PC-3 (cell line): ENCODE measurements at regions not wholly inside any gene's neighbourhood (a gene's known extent, or its start where the extent isn't known, plus 50 kb on each side); places are given as distances from the start of the nearest gene placed in this dataset.

Experiments used
- ATAC-seq: fragments of 200-7000 bp; cut with Tn5 transposase; 2 replicates; pipeline ENCODE4 v1.9.1; 2020; ENCODE audit warnings: mild to moderate bottlenecking, moderate library complexity
- BruUV-seq: library from RNA; stranded (reverse); fragments of 400-500 nt; replicated peaks from 2 replicates; lab custom pipeline; 2021; lab: Mats Ljungman, UMichigan
- CTCF ChIA-PET: fragments of 300-600 bp; sonication (Branson Sonifier 250); formaldehyde crosslinking; loops from one replicate; lab custom pipeline; 2022; ENCODE audit warnings: antibody characterized with exemption; lab: Charles Lee
- POLR2A ChIA-PET: fragments of 300-600 bp; sonication (Branson Sonifier 250); formaldehyde crosslinking; loops from one replicate; lab custom pipeline; 2022; ENCODE audit warnings: antibody characterized with exemption; ENCODE audit not compliant: unreplicated experiment; lab: Charles Lee
- DNase-seq: peaks from one replicate; pipeline ENCODE4 v3.0.0-alpha.2; 2015
- H2AFZ ChIP-seq: fragments of 300-600 bp; sonication (generic); 2 replicates; pipeline ENCODE4 v1.6.0; 2016; ENCODE audit warnings: antibody characterized with exemption, low read length
- H3F3A ChIP-seq: fragments of 300-600 bp; sonication (generic); one replicate; pipeline ENCODE4 v1.6.0; 2017; ENCODE audit warnings: antibody characterized with exemption, low read length, control low read depth, mild to moderate bottlenecking; ENCODE audit not compliant: unreplicated experiment
- H3K27ac ChIP-seq: fragments of 300-600 bp; sonication (generic); 2 replicates; pipeline ENCODE4 v1.5.1; 2016; ENCODE audit warnings: mild to moderate bottlenecking, low read length
- H3K27me3 ChIP-seq: fragments of 300-600 bp; sonication (generic); 2 replicates; pipeline ENCODE4 v1.6.1; 2016; ENCODE audit warnings: low read length, mixed read lengths
- H3K36me3 ChIP-seq: fragments of 300-600 bp; sonication (generic); 2 replicates; pipeline ENCODE4 v1.6.1; 2016; ENCODE audit warnings: low read depth, mixed run types, low read length, mixed read lengths
- H3K4me1 ChIP-seq: fragments of 300-600 bp; sonication (generic); 2 replicates; pipeline ENCODE4 v1.5.1; 2016; ENCODE audit warnings: low read length; ENCODE audit not compliant: insufficient read depth
- H3K4me2 ChIP-seq: fragments of 300-600 bp; sonication (generic); 2 replicates; pipeline ENCODE4 v1.6.0; 2016; ENCODE audit warnings: low read length
- H3K4me3 ChIP-seq: fragments of 300-600 bp; sonication (generic); 2 replicates; pipeline ENCODE4 v1.5.1; 2016; ENCODE audit warnings: mild to moderate bottlenecking, low read length, mixed read lengths
- H3K79me2 ChIP-seq: fragments of 300-600 bp; sonication (generic); 2 replicates; pipeline ENCODE4 v1.6.1; 2017; ENCODE audit warnings: low read length, mixed read lengths
- H3K9ac ChIP-seq: fragments of 300-600 bp; sonication (generic); 2 replicates; pipeline ENCODE4 v1.6.0; 2016; ENCODE audit warnings: mild to moderate bottlenecking, low read length
- H3K9me2 ChIP-seq: fragments of 300-600 bp; sonication (generic); replicated peaks from 2 replicates; pipeline ENCODE4 v1.6.1; 2016; ENCODE audit warnings: mixed run types, low read length, mixed read lengths
- H3K9me3 ChIP-seq: fragments of 300-600 bp; sonication (generic); 2 replicates; pipeline ENCODE4 v1.6.1; 2016; ENCODE audit warnings: low read length, mixed read lengths
- H4K20me1 ChIP-seq: fragments of 300-600 bp; sonication (generic); 2 replicates; pipeline ENCODE4 v1.6.1; 2016; ENCODE audit warnings: low read length, mixed read lengths
- EZH2 ChIP-seq: fragments of 300-600 bp; sonication (generic); IDR thresholded peaks from one replicate; pipeline ENCODE4 v1.6.1; 2017; ENCODE audit warnings: antibody characterized with exemption, mild to moderate bottlenecking, low read length; ENCODE audit not compliant: unreplicated experiment
- EZH2phosphoT487 ChIP-seq: fragments of 300-600 bp; sonication (generic); IDR thresholded peaks from 2 replicates; pipeline ENCODE4 v1.6.1; 2018; ENCODE audit warnings: mild to moderate bottlenecking, antibody characterized with exemption, low read length, borderline replicate concordance
- intact Hi-C: fragments of 100-400 bp; cut with micrococcal nuclease; formaldehyde crosslinking; loops from 2 replicates; pipeline ENCODE4 v1.9.0; 2023
- TF ChIP-seq, protein P1 (sequence below): fragments of 300-600 bp; sonication (generic); conservative IDR thresholded peaks from 2 replicates; pipeline ENCODE4 v1.5.1; 2017; ENCODE audit warnings: antibody characterized with exemption, low read depth, mild to moderate bottlenecking, low read length

GRCh38 chr7:51930834-51931233 is 614.2 kb upstream of the COBL start:
- Histone ChIP-seq H3K9ac (no peak overlapping the region), H4K20me1 (no peaks in the 10 kb centered on the region), H3K27me3 (no peaks in the 10 kb centered on the region), H3F3A (no peaks in the 10 kb centered on the region), H3K4me1 (no peaks in the 10 kb centered on the region), H3K9me3 (0 out of 2 replicates have a peak, but pooled peaks cover 6% of the 10 kb centered on the region), H3K9me2 (no peaks in the 10 kb centered on the region), H2AFZ (no peak overlapping the region), H3K4me3 (no peak overlapping the region), H3K4me2 (no peak overlapping the region), H3K79me2 (no peaks in the 10 kb centered on the region), H3K36me3 (no peaks in the 10 kb centered on the region; the same call in 1 of the 2 replicates), H3K27ac (no peak overlapping the region)
- no peak for ATAC-seq
- intact Hi-C loops = no loop called here
- ChIA-PET CTCF (no interaction called here), POLR2A (no interaction called here)
- DNase-seq = no peak
- no TSS peak for BruUV-seq
- no peak for TF ChIP-seq EZH2
- TF ChIP-seq, protein P1, sequence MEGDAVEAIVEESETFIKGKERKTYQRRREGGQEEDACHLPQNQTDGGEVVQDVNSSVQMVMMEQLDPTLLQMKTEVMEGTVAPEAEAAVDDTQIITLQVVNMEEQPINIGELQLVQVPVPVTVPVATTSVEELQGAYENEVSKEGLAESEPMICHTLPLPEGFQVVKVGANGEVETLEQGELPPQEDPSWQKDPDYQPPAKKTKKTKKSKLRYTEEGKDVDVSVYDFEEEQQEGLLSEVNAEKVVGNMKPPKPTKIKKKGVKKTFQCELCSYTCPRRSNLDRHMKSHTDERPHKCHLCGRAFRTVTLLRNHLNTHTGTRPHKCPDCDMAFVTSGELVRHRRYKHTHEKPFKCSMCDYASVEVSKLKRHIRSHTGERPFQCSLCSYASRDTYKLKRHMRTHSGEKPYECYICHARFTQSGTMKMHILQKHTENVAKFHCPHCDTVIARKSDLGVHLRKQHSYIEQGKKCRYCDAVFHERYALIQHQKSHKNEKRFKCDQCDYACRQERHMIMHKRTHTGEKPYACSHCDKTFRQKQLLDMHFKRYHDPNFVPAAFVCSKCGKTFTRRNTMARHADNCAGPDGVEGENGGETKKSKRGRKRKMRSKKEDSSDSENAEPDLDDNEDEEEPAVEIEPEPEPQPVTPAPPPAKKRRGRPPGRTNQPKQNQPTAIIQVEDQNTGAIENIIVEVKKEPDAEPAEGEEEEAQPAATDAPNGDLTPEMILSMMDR = no peak
- no peak for TF ChIP-seq EZH2phosphoT487

GRCh38 chr7:51929818-51930217 is 613.2 kb upstream of the COBL start:
- CTCF ChIA-PET = no interaction called here
- no peaks in the 10 kb centered on the region for H3K4me1 ChIP-seq
- 0 out of 2 replicates have a peak, but pooled peaks cover 6% of the 10 kb centered on the region for H3K9me3 ChIP-seq
- TF ChIP-seq, protein P1 = no peak
- TF ChIP-seq EZH2 (no peak), EZH2phosphoT487 (no peak)
- H3K4me3 ChIP-seq = no peak overlapping the region
- no peak overlapping the region for H3K9ac ChIP-seq
- no peak overlapping the region for H3K27ac ChIP-seq
- ATAC-seq (no peak), DNase-seq (no peak)
- H3K27me3 ChIP-seq = no peaks in the 10 kb centered on the region
- BruUV-seq = no TSS peak
- no peaks in the 10 kb centered on the region for H4K20me1 ChIP-seq
- no peaks in the 10 kb centered on the region for H3F3A ChIP-seq
- no peaks in the 10 kb centered on the region; the same call in 1 of the 2 replicates for H3K36me3 ChIP-seq
- no peak overlapping the region for H2AFZ ChIP-seq
- intact Hi-C loops = no loop called here
- no peaks in the 10 kb centered on the region for H3K9me2 ChIP-seq
- H3K79me2 ChIP-seq = no peaks in the 10 kb centered on the region
- POLR2A ChIA-PET = no interaction called here
- no peak overlapping the region for H3K4me2 ChIP-seq

DNA sequence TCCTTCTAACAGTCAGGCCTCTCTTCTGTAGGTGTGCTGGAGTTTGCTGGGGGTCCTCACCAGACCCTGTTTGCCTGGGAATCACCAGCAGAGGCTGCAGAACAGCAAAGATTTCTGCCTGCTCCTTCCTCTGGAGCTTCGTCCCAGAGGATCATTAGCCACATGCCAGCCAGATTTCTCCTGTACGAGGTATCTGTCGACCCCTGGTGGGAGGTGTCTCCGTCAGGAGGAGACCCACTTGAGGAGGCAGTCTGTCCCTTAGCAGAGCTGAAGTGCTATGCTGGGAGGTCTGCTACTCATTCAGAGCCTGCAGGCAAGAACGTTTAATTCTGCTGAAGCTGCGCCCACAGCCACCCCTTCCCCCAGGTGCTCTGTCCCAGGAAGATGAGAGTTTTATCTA is 611.1 kb upstream of the COBL start:
- ATAC-seq (no peak), DNase-seq (no peak)
- Histone ChIP-seq H3K27me3 (no peaks in the 10 kb centered on the region), H3K9me2 (no peaks in the 10 kb centered on the region), H2AFZ (no peak overlapping the region), H3K79me2 (no peaks in the 10 kb centered on the region), H3K4me2 (no peak overlapping the region), H4K20me1 (no peaks in the 10 kb centered on the region), H3K36me3 (no peaks in the 10 kb centered on the region), H3K4me1 (no peaks in the 10 kb centered on the region), H3F3A (no peaks in the 10 kb centered on the region), H3K4me3 (no peak overlapping the region), H3K9ac (no peak overlapping the region), H3K27ac (no peak overlapping the region), H3K9me3 (0 out of 2 replicates have a peak, but pooled peaks cover 6% of the 10 kb centered on the region)
- POLR2A ChIA-PET = no interaction called here
- BruUV-seq = no TSS peak
- CTCF ChIA-PET = no interaction called here
- intact Hi-C loops = no loop called here
- TF ChIP-seq EZH2 (no peak), EZH2phosphoT487 (no peak)
- TF ChIP-seq, protein P1 = no peak
